HG03097 (cell line): ENCODE measurements at regions not wholly inside any gene's neighbourhood (a gene's known extent, or its start where the extent isn't known, plus 50 kb on each side); places are given as distances from the start of the nearest gene placed in this dataset.
A peak's percentile ranks its signal among the peaks of the same experiment; 100 is the strongest.

ENCODE experiments used
- ATAC-seq: cut with Tn5 transposase; IDR thresholded peaks from one replicate; pipeline ENCODE4 v1.9.1; 2021; ENCODE audit not compliant: unreplicated experiment, low FRiP score

- peak; percentile 27 for ATAC-seq
These were observed 401.8 kb downstream of the SHQ1 start, which contains the start of gene RYBP for GRCh38 chr3:72446218-72447058. RYBP (minus strand) TSS chr3:72446621.

- ATAC-seq, result no peak
These were observed 402.4 kb downstream of the SHQ1 start for GRCh38 chr3:72445827-72446217.

GRCh38 chr3:72444656-72445223 lies 403.5 kb downstream of the SHQ1 start:
- no peak for ATAC-seq

GRCh38 chr3:72442759-72443158 lies 405.5 kb downstream of the SHQ1 start:
- no peak for ATAC-seq

GRCh38 chr3:72441284-72441994 lies 406.8 kb downstream of the SHQ1 start:
- ATAC-seq, result no peak

- no peak for ATAC-seq
These were observed 407.8 kb downstream of the SHQ1 start for GRCh38 chr3:72440491-72440890.

- ATAC-seq, result peak; percentile 69
These were observed 408.7 kb downstream of the SHQ1 start for GRCh38 chr3:72439321-72440183.

- no peak for ATAC-seq
These were observed 410.4 kb downstream of the SHQ1 start for GRCh38 chr3:72437661-72438406.

GRCh38 chr3:72436863-72437592 lies 411.2 kb downstream of the SHQ1 start:
- no peak for ATAC-seq

- ATAC-seq, result no peak
These were observed 413.9 kb downstream of the SHQ1 start for GRCh38 chr3:72434296-72434695.

- no peak for ATAC-seq
These were observed 416.0 kb downstream of the SHQ1 start for GRCh38 chr3:72432246-72432645.

GRCh38 chr3:72429589-72430353 lies 418.5 kb downstream of the SHQ1 start:
- ATAC-seq, result no peak

GRCh38 chr3:72428803-72429202 lies 419.4 kb downstream of the SHQ1 start:
- ATAC-seq, result no peak

- ATAC-seq, result no peak
These were observed 420.6 kb downstream of the SHQ1 start for GRCh38 chr3:72427624-72428023.

- ATAC-seq, result peak; percentile 47
These were observed 421.4 kb downstream of the SHQ1 start for GRCh38 chr3:72426618-72427397.

GRCh38 chr3:72423643-72424042 lies 424.6 kb downstream of the SHQ1 start:
- ATAC-seq, result no peak

- no peak for ATAC-seq
These were observed 426.5 kb downstream of the SHQ1 start for GRCh38 chr3:72421786-72422185.

GRCh38 chr3:72421126-72421525 lies 427.1 kb downstream of the SHQ1 start:
- ATAC-seq, result no peak
